Activated CD4-positive, CD25-positive, alpha-beta regulatory T cell (primary cell): ENCODE measurements at regions not wholly inside any gene's neighbourhood (a gene's known extent, or its start where the extent isn't known, plus 50 kb on each side); places are given as distances from the start of the nearest gene placed in this dataset.
"Not testable (repeated sequence)": the region's sequence is repeated elsewhere in the genome, so short reads cannot be mapped to it uniquely, and the experiment has no call there.

Experiments used
- DNase-seq, 4 experiments: peaks; one replicate each; lab custom pipeline; 2025; lab: John Stamatoyannopoulos, UW

DNA sequence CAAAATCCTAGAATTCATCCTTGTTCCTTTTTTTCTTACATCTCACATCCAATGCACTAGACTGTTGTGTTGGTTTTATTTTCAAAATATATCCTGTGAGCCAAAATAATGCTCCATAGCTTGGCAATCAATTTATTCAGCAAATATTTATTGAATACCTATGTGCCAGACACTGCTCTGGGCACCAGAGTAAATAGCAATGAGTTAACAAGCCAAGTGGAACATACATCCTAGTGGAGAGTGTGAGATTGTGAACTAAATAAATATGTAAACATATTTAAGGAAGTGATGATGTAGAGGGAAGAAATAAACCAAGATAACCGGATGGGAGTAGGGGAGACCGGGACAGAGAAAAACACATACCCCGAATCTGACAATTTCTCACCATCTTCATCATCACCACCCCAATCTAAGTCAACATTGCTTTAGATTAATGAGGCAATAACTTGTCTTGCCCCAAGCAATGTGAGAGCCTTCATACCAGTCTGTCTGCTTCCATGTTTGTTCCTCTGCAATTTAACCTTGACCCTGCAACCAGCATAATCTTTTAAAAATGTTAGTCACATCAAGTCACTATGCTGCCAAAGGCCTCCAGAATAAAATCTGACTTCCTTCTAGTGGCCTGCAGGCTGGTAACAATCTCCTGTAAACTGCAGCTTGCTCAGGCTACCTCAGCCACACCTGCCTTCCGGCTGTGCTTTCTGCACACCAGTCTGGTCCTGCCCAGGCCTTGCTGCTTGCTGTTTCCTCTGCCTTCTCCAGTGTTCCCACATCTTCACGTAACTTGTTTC, 199.2 kb downstream of the DLEU7 start:
- DNase-seq: no peak

GRCh38 chr13:50645092-50645491, 198.4 kb downstream of the DLEU7 start:
- no peak for DNase-seq

DNA sequence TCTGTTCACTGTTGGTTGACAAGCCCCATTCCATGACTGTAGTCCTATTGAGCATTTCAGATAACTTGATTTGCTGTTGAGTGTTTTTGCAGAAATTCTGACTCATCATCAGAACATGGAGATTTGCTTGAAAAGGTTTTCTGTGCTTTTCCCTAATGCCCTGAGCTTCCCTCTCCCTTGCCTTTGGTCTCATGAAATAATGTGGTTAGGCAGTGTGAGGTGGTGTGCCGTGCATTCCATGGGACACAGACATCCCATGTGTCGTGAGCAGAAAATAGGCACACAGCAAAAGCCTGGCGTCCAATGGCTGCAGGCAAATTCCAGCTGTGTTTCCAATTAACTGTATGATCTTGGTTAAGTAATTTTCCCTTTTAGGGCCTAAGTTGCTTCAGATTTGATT, 197.4 kb downstream of the DLEU7 start:
- no peak for DNase-seq

GRCh38 chr13:50649211-50649610, 194.3 kb downstream of the DLEU7 start:
- DNase-seq: no peak

DNA sequence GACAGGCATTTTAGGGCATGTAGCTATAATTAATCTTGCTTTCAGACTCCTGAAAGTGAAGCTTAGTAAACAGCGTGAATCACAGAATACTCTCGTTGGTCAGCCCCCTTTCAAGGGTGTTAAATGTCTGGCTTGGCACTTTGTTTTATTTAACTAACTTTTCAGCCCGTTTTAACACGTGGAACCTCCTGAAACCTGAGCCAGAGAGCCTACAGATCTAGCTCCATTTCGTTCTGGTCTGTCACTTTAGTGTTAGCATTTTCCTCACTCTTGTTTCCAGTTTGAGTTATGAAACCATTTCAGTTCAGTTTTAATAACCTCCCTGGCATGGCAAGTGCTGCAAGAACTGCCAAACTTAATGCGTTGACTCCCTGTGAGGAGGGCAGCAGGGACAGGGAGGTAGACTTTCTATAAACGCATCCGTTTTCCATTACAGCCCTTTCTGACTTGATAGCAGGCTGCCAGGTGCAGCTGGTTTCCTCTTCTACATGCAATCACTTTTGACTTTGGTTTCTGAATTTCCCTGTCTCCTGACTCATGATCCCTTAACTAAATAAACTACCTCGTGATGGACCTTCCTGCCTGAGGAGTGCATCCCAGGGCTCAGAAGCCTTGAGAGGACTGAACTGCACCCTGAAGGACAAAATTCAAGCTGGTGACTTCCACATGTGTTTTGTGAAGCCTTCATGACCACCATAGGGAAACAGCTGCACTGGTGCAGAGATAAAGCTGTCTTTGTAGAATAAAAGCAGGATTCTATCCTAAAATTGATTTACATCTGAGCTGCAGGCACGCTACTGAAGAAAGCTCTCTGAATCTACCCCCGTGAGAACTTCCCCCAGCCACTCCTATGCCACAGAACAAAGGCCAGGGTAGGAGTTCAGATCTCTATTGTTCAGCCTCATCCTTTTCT, 192.6 kb downstream of the DLEU7 start:
- no peak for DNase-seq

DNA sequence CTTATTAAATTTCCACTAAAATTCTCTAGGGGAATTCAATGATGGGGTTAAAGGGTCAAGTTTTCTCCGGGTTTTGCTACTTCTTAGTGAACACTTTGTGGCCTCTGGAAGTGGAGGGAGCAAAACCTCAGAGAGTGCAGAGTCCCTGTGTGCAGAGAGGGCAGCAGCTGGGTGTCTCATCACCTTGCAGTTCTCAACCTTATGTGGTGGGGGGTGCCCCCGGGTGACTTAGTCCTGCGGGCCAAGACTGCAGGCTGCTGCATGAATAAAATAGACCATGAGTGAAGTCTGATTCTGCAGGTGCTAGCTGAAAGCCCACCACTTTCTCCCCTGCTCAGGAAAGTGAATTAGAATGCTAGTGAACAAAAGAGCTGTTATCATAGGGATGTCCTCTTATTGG, 191.6 kb downstream of the DLEU7 start:
- DNase-seq: no peak

DNA sequence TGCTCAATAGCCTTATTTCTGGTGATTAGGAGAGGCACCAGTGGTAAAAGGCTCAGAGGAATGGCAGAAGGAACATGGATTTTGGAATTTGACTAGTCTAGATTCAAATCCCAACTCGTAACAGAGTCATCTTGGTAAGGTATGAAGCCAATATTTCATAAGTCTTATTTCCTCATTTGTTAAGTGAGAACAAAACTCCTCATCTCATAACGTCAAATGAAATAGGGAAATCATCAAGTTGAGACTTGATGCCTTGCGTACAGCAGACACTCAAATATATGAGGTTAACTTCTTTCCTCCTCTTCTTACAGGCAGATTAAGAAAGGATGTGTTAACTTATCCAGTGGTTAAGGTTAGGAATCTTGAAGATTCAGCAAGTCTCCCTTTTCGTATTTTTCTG, 189.2 kb downstream of the DLEU7 start:
- DNase-seq: no peak

DNA sequence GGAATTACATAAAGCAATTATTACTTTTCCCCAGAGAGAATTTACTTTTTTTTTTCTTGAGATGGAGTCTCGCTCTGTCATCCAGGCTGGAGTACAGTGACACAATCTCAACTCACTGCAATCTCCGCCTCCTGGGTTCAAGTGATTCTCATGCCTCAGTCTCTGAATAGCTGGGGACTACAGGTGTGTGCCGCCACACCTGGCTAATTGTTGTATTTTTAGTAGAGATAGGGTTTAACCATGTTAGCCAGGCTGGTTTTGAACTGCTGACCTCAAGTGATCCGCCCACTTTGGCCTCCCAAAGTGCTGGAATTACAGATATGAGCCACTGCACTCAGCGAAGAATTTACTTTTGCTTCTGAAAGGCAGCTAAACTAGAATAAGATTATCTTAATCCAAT, 181.6 kb downstream of the DLEU7 start:
- DNase-seq: not testable (repeated sequence)

- no peak for DNase-seq
These were observed 178.5 kb downstream of the DLEU7 start for GRCh38 chr13:50664951-50665350.

- no peak for DNase-seq
These were observed 175.4 kb downstream of the DLEU7 start for GRCh38 chr13:50668049-50668448.

- DNase-seq: no peak
These were observed 174.7 kb downstream of the DLEU7 start for GRCh38 chr13:50668691-50669271.

DNA sequence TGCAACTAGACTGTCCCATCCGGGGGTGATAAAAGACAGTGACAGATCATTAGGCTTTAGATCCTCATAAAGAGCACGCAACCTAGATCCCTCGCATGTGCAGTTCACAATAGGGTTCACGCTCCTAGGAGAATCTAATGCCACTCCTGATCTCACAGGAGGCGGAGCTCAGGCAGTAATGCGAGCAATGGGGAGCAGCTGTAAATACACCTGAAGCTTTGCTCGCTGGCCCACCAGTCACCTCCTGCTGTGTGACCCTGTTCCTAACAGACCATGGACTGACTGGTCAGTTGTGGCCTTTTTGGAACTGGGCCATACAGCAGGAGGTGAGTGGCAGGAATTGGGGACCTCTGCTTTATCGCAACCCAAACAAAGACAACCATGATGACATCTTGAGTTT, 173.2 kb downstream of the DLEU7 start:
- no peak for DNase-seq

- no peak for DNase-seq
These were observed 172.5 kb downstream of the DLEU7 start for GRCh38 chr13:50670847-50671496.

DNA sequence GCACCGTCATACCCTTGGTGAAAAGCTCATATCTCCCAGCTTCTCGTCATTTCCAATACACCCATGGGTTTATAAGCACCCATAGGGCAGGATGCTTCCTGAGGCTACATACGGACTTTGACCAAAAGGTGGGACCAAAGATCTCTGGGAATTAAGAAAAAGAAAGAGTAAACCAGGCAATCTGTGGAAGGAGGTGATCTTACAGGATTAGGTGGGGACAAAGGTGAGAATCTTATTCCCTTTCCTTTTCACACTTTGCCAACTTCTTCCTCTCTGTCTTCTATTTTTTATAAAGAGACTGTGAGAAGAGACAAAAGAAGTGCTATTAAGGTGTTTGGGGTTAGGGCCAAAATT, 172.0 kb downstream of the DLEU7 start:
- DNase-seq: no peak

GRCh38 chr13:50672025-50672424, 171.5 kb downstream of the DLEU7 start:
- no peak for DNase-seq

- DNase-seq: no peak
These were observed 167.8 kb downstream of the DLEU7 start for GRCh38 chr13:50675651-50676050.

DNA sequence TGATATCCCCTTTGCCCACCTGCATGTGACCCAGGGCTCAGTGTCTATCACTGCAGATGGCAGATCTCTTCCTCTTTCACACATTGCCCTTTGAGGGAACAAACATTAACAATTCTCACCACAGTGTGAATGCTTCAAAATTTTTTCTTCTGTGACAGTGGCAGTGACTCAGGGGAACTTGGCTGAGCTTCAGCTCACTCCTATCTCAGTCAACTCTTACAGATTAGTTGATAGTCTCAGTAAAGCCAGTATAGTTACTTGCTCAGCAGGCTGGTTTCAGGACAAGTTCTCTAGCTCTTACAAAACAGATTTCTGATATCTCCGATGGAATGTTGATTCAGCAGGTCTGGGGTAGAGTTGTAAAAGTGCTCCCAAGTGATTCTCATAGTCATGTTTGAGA, 166.9 kb downstream of the DLEU7 start:
- no peak for DNase-seq

GRCh38 chr13:50677258-50677657, 166.2 kb downstream of the DLEU7 start:
- no peak for DNase-seq

- no peak for DNase-seq
These were observed 165.6 kb downstream of the DLEU7 start for GRCh38 chr13:50677687-50678463.

DNA sequence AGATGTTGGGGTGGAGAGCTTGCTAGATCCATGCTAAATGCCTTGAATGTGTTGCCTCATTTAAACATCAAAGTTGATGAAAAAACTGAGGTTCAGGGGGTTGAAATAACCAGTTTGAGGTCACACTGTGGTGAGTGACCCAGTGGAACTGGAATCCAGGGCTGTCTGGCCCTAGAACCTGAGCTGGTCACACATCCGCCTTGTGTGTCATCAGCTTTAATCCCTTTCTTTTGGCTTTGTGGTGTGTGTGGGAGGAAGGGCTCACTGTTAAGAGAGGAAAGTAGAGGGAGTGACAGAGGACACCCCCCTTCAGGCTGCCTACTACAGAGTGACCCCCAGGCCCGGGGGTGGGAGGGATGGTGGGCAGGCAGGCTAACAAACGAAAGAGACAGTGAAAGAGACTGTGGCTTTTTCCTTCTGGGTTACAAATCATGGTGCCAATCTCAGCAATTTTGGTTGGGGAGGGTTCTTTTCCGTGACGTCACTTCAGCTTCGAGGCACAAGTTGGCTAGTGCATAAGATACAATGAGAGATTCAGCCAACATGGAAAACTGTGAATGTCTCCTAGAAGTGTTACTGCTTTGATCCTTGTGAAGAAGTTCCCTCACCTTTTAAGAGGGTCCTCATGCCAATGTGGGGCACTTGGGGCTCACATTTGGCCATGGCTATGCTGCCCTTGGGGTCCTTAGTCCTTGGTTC, 164.9 kb downstream of the DLEU7 start:
- DNase-seq: no peak

DNA sequence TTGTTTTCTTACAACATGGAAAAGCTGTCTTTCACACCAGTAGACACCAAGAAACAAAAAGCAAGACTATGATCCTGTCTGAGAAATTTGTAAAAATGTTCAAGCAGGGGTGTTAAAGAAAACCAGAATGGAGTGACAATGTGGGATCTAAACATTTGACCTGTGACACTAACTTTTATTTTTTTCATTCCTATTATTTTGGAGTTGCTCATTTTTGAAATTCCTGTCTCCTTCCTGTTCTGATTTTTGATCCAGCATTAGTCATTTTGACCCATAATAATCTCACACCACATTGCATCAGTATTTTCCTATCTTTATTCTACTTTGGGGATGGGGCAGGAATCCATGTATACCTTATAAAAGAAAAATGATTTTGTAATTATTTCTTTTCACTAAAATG, 164.2 kb downstream of the DLEU7 start:
- DNase-seq: no peak
